Heart left ventricle (tissue), 16 donors: ENCODE measurements at regions not wholly inside any gene's neighbourhood (a gene's known extent, or its start where the extent isn't known, plus 50 kb on each side); places are given as distances from the start of the nearest gene placed in this dataset.

ENCODE experiments used
- ATAC-seq, 4 donors: fragments of 200-7000 bp; cut with Tn5 transposase; one replicate each; pipeline ENCODE4 v1.9.1; 2020 to 2022; ENCODE audit warnings: moderate library complexity in 4 of 4, mild to moderate bottlenecking in 3 of 4, moderate number of reproducible peaks in 1 of 4
- DNase-seq, 5 donors: peaks; one replicate each; pipeline ENCODE4 v3.0.0-alpha.2; 2020
- H3K27ac ChIP-seq, 12 donors: fragments of 200-600 bp; sonication (generic) in 4 of 12; one replicate each; pipeline versions ENCODE4 v1.5.0 to v1.8.0; 2016 to 2022; ENCODE audit warnings: mild to moderate bottlenecking in 2 of 12
- H3K27me3 ChIP-seq, 9 donors: fragments of 200-600 bp; sonication (generic) in 2 of 9; one replicate each; pipeline versions ENCODE4 v1.5.1 to v1.8.0; 2016 to 2022; ENCODE audit warnings: mild to moderate bottlenecking in 3 of 9
- H3K36me3 ChIP-seq, 9 donors: fragments of 200-600 bp; sonication (generic) in 2 of 9; one replicate each; pipeline versions ENCODE4 v1.5.0 to v1.8.0; 2018 to 2022; ENCODE audit warnings: mild to moderate bottlenecking in 2 of 9
- H3K4me1 ChIP-seq, 12 donors: fragments of 200-600 bp; sonication (generic) in 4 of 12; one replicate each; pipeline versions ENCODE4 v1.5.0 to v1.8.0; 2016 to 2022; ENCODE audit warnings: mild to moderate bottlenecking in 3 of 12
- H3K4me3 ChIP-seq, 12 donors: fragments of 200-600 bp; sonication (generic) in 4 of 12; one replicate each; pipeline versions ENCODE4 v1.5.0 to v1.8.0; 2017 to 2022; ENCODE audit warnings: mild to moderate bottlenecking in 9 of 12, moderate library complexity in 4 of 12
- H3K9me3 ChIP-seq, 12 donors: fragments of 200-600 bp; sonication (generic) in 4 of 12; one replicate each; pipeline versions ENCODE4 v1.5.0 to v1.8.0; 2016 to 2022; ENCODE audit warnings: mild to moderate bottlenecking in 1 of 12
- POLR2A ChIP-seq, 2 donors: fragments of 450-650 bp; IDR thresholded peaks; one replicate each; pipeline ENCODE4 v1.6.1; 2017; ENCODE audit warnings: antibody characterized with exemption in 2 of 2, mild to moderate bottlenecking in 2 of 2, moderate library complexity in 2 of 2
- WGBS, 4 donors: extraction: QIAGEN DNeasy Blood & Tissue Kit in 2 of 4; methylation state at CpG; one replicate each; pipeline versions ENCODE4 v1.1.5 to v1.1.7; 2013 to 2018; 5-methylcytosine and 5-hydroxymethylcytosine counted together
- intact Hi-C, 10 donors: fragments of 100-400 bp; cut with DNase I; formaldehyde crosslinking; loops; one replicate each; pipeline versions ENCODE4 v1.11.1 to v1.14.2; 2022
- TF ChIP-seq, protein P1 (sequence below), 12 donors: fragments of 200-600 bp; sonication (generic) in 4 of 12; IDR thresholded peaks; one replicate each; pipeline versions ENCODE4 v1.5.0 to v1.8.0; 2018 to 2022; ENCODE audit warnings: antibody characterized with exemption in 12 of 12, mild to moderate bottlenecking in 5 of 12
- donor health status: ischemic (EF 13 %, LVEDD 7.1; RV severe dilation, severe dysfunction).
- donor health status: healthy with polysubstance abuse.
- donor health status: DM: no; HTN: yes; CAD: no.
- donor health status: DM: no; HTN: no; CAD: no.
- donor health status: ischemic (EF 25% LVEDD 6.9; RV normal size, moderate dysfunction).
- donor health status: ischemic (EF 25% LVEDD 5.7; RV mildly dilated, moderate dysfunction).
- donor health status: healthy.
- donor health status: DM: yes; HTN: yes; CAD: no.
- donor health status: ischemic (EF 35%, LVEDD 5.7; RV mildly dilated, moderate dysfunction).
- donor health status: nonischemic (EF 11% LVEDD 7.7; RV severe dilation, severe dysfunction).
- donor health status: DM: yes; HTN: yes; CAD: no.
- donor health status: PGD.
- donor health status: ischemic (EF 29% LVEDD 5.4; RV normal size, mild dysfunction).
- donor health status: nonischemic (EF 23%, LVEDD 6.1; RV moderate dilation, normal function).

DNA sequence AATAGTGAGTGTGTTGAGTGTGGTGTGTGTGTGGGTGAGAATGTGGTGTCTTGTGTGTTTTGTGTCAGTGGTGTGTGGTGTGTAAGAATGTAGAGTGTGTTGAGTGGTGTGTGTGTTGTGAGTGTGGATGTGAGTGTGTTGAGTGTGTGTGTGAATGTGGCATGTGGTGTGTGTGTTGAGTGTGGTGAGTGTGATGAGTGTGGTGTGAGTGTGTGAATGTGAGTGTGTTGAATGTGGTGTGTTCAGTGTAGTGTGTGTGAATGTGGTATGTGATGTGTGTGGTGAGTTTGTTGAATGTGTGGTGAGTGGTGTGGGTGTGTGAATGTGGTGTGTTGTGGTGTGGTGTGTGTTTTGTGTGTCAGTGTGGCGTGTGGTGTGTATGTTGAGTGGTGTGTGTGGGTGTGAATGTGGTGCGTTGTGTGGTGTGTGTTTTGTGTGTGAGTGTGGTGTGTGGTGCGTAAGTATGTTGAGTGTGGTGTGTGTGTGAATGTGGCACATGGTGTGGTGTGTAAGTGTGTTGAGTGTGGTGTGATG, 60.8 kb upstream of the SORCS2 start:
- peaks cover 0 to 6% (median 0%) of the 10 kb centered on the region in 12 donors for H3K9me3 ChIP-seq
- ATAC-seq, result no peak
- H3K27me3 ChIP-seq, result no peaks in the 10 kb centered on the region
- TF ChIP-seq, protein P1, sequence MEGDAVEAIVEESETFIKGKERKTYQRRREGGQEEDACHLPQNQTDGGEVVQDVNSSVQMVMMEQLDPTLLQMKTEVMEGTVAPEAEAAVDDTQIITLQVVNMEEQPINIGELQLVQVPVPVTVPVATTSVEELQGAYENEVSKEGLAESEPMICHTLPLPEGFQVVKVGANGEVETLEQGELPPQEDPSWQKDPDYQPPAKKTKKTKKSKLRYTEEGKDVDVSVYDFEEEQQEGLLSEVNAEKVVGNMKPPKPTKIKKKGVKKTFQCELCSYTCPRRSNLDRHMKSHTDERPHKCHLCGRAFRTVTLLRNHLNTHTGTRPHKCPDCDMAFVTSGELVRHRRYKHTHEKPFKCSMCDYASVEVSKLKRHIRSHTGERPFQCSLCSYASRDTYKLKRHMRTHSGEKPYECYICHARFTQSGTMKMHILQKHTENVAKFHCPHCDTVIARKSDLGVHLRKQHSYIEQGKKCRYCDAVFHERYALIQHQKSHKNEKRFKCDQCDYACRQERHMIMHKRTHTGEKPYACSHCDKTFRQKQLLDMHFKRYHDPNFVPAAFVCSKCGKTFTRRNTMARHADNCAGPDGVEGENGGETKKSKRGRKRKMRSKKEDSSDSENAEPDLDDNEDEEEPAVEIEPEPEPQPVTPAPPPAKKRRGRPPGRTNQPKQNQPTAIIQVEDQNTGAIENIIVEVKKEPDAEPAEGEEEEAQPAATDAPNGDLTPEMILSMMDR (IDR thresholded peaks at IDR 0.05), result no peak
- TF ChIP-seq POLR2A (IDR thresholded peaks at IDR 0.05), result no peak
- H3K27ac ChIP-seq, result no peak overlapping the region
- H3K36me3 ChIP-seq, result no peaks in the 10 kb centered on the region
- WGBS, 4 donors, result 60 to 64% (median 63%) methylated on average over 3 of the region's 3 CpGs
- intact Hi-C loops, result no loop called here
- no peak overlapping the region for H3K4me3 ChIP-seq
- no peak for DNase-seq
- H3K4me1 ChIP-seq, result peaks cover 0 to 21% (median 8%) of the 10 kb centered on the region in 12 donors

DNA sequence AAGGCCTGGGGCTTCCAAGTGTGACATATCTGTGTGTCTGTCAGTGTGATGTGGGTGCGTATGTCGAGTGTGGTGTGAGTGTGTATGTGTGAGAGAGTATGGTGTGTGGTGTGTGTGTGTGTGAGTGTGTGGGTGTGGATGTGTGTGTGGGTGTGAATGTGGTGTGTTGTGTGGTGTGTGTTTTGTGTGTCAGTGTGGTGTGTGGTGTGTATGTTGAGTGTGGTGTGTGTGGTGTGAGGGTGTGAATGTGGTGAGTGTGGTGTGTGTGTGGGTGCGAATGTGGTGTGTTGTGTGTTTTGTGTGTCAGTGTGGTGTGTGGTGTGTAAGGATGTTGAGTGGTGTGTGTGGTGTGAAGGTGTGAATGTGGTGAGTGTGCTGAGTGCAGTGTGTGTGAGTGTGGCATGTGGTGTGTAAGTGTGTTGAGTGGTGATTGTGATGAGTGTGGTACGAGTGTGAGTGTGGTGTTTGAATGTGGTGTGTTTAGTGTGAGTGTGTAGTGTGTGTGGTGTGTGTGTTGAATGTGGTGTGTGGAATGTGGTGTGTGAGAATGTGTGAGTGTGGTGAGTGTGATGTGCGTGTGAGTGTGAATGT, 61.6 kb upstream of the SORCS2 start:
- Histone ChIP-seq H3K27me3 (no peaks in the 10 kb centered on the region), H3K27ac (no peak overlapping the region), H3K4me3 (no peak overlapping the region), H3K9me3 (peaks cover 0 to 6% (median 0%) of the 10 kb centered on the region in 12 donors), H3K4me1 (peaks cover 0 to 21% (median 7%) of the 10 kb centered on the region in 12 donors), H3K36me3 (no peaks in the 10 kb centered on the region)
- ATAC-seq, result no peak
- intact Hi-C loops, result no loop called here
- DNase-seq, result no peak
- WGBS, 4 donors, result 88 to 91% (median 89%) methylated on average over 5 of the region's 5 CpGs
- no peak for TF ChIP-seq POLR2A (IDR thresholded peaks at IDR 0.05)
- TF ChIP-seq, protein P1 (IDR thresholded peaks at IDR 0.05), result no peak

GRCh38 chr4:7129871-7130620, 62.2 kb upstream of the GRPEL1 start:
- Histone ChIP-seq H3K9me3 (peaks cover 0 to 6% (median 0%) of the 10 kb centered on the region in 12 donors), H3K27ac (no peak overlapping the region), H3K4me1 (peaks cover 0 to 16% (median 4%) of the 10 kb centered on the region in 12 donors), H3K4me3 (no peak overlapping the region), H3K27me3 (no peaks in the 10 kb centered on the region), H3K36me3 (no peaks in the 10 kb centered on the region)
- intact Hi-C loops, result no loop called here
- WGBS, 4 donors, result 80 to 86% (median 85%) methylated on average over 25 to 28 of the region's 28 CpGs
- peak in 1 of 5 donors; percentile 57 for DNase-seq
- TF ChIP-seq POLR2A (IDR thresholded peaks at IDR 0.05), result no peak
- TF ChIP-seq, protein P1 (IDR thresholded peaks at IDR 0.05), result no peak
- ATAC-seq, result no peak

- DNase-seq (peak in 1 of 5 donors; percentile 37), ATAC-seq (no peak)
- Histone ChIP-seq H3K36me3 (no peaks in the 10 kb centered on the region), H3K4me1 (peaks cover 0 to 15% (median 0%) of the 10 kb centered on the region in 12 donors), H3K4me3 (no peak overlapping the region), H3K27ac (no peak overlapping the region), H3K27me3 (no peaks in the 10 kb centered on the region), H3K9me3 (peaks cover 0 to 6% (median 0%) of the 10 kb centered on the region in 12 donors)
- intact Hi-C loops, result no loop called here
- TF ChIP-seq POLR2A (IDR thresholded peaks at IDR 0.05), result no peak
- TF ChIP-seq, protein P1 (IDR thresholded peaks at IDR 0.05), result no peak
- 85 to 94% (median 88%) methylated on average over 11 to 12 of the region's 12 CpGs for WGBS, 4 donors
These were observed 60.8 kb upstream of the GRPEL1 start for GRCh38 chr4:7128644-7129043.
